Osteocyte (in vitro differentiated cells): ENCODE measurements at regions not wholly inside any gene's neighbourhood (a gene's known extent, or its start where the extent isn't known, plus 50 kb on each side); places are given as distances from the start of the nearest gene placed in this dataset.

Experiments
- DNase-seq: peaks from one replicate; pipeline ENCODE4 v3.0.0; 2021; ENCODE audit warnings: mixed read lengths; ENCODE audit not compliant: unreplicated experiment; ENCODE audit errors: extremely low spot score
- H3K27ac Mint-ChIP-seq: one replicate; pipeline ENCODE4 v1.8.0; 2021; ENCODE audit warnings: mild to moderate bottlenecking, mixed read lengths; ENCODE audit not compliant: unreplicated experiment
- H3K27me3 Mint-ChIP-seq: one replicate; pipeline ENCODE4 v1.8.0; 2021; ENCODE audit warnings: mixed read lengths; ENCODE audit not compliant: unreplicated experiment
- H3K36me3 Mint-ChIP-seq: one replicate; pipeline ENCODE4 v1.8.0; 2021; ENCODE audit warnings: mixed read lengths; ENCODE audit not compliant: unreplicated experiment
- H3K4me1 Mint-ChIP-seq: one replicate; pipeline ENCODE4 v1.8.0; 2021; ENCODE audit warnings: mixed read lengths; ENCODE audit not compliant: unreplicated experiment
- H3K4me3 Mint-ChIP-seq: one replicate; pipeline ENCODE4 v1.8.0; 2021; ENCODE audit warnings: mild to moderate bottlenecking, moderate library complexity, mixed read lengths; ENCODE audit not compliant: unreplicated experiment
- H3K9me3 Mint-ChIP-seq: one replicate; pipeline ENCODE4 v1.8.0; 2021; ENCODE audit warnings: mixed read lengths; ENCODE audit not compliant: unreplicated experiment
- TF ChIP-seq, protein P1 (sequence below): fragments of 200-600 bp; sonication (generic); IDR thresholded peaks from 2 replicates; pipeline ENCODE4 v1.5.0; 2021; ENCODE audit warnings: antibody characterized with exemption, mild to moderate bottlenecking, moderate library complexity

- Mint-ChIP-seq H3K27ac (no peak overlapping the region), H3K4me1 (no peaks in the 10 kb centered on the region), H3K9me3 (peaks cover 44% of the 10 kb centered on the region), H3K4me3 (no peak overlapping the region), H3K27me3 (no peaks in the 10 kb centered on the region), H3K36me3 (no peaks in the 10 kb centered on the region)
- no peak for DNase-seq
- TF ChIP-seq, protein P1, sequence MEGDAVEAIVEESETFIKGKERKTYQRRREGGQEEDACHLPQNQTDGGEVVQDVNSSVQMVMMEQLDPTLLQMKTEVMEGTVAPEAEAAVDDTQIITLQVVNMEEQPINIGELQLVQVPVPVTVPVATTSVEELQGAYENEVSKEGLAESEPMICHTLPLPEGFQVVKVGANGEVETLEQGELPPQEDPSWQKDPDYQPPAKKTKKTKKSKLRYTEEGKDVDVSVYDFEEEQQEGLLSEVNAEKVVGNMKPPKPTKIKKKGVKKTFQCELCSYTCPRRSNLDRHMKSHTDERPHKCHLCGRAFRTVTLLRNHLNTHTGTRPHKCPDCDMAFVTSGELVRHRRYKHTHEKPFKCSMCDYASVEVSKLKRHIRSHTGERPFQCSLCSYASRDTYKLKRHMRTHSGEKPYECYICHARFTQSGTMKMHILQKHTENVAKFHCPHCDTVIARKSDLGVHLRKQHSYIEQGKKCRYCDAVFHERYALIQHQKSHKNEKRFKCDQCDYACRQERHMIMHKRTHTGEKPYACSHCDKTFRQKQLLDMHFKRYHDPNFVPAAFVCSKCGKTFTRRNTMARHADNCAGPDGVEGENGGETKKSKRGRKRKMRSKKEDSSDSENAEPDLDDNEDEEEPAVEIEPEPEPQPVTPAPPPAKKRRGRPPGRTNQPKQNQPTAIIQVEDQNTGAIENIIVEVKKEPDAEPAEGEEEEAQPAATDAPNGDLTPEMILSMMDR = no peak
Measured at GRCh38 chr16:6364846-6365245, 967.8 kb upstream of the RBFOX1 start.

GRCh38 chr16:6363896-6364607 is 968.6 kb upstream of the RBFOX1 start:
- no peaks in the 10 kb centered on the region for H3K27me3 Mint-ChIP-seq
- H3K9me3 Mint-ChIP-seq = peaks cover 36% of the 10 kb centered on the region
- TF ChIP-seq, protein P1 = no peak
- no peaks in the 10 kb centered on the region for H3K4me1 Mint-ChIP-seq
- DNase-seq = no peak
- H3K36me3 Mint-ChIP-seq = no peaks in the 10 kb centered on the region
- no peak overlapping the region for H3K4me3 Mint-ChIP-seq
- no peak overlapping the region for H3K27ac Mint-ChIP-seq

DNA sequence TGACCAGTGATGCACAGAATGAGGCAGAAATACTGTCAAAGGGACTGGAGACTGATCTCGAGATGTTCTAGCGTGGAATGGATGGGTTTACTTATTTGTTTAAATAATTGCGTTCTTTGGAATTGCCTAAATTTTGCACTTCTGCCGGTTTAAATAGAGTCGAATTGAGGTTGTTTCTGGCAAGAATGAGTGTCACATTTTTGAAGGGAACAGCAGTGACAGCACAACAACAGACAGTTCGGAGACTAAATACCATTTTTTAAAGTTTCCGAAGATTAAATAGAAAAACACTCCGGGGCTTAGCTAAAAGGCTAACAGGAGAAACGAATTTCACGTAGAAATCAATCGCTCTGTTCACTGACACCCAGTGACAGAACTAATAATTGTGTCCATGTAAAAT is 969.2 kb upstream of the RBFOX1 start:
- TF ChIP-seq, protein P1 = no peak
- DNase-seq = no peak
- H3K4me3 Mint-ChIP-seq = no peak overlapping the region
- H3K36me3 Mint-ChIP-seq = no peaks in the 10 kb centered on the region
- no peaks in the 10 kb centered on the region for H3K4me1 Mint-ChIP-seq
- no peaks in the 10 kb centered on the region for H3K27me3 Mint-ChIP-seq
- H3K27ac Mint-ChIP-seq = no peak overlapping the region
- peaks cover 37% of the 10 kb centered on the region for H3K9me3 Mint-ChIP-seq

GRCh38 chr16:6362321-6362720 is 970.3 kb upstream of the RBFOX1 start:
- TF ChIP-seq, protein P1 = no peak
- peaks cover 36% of the 10 kb centered on the region for H3K9me3 Mint-ChIP-seq
- no peaks in the 10 kb centered on the region for H3K27me3 Mint-ChIP-seq
- no peak overlapping the region for H3K4me3 Mint-ChIP-seq
- DNase-seq = no peak
- no peaks in the 10 kb centered on the region for H3K4me1 Mint-ChIP-seq
- no peak overlapping the region for H3K27ac Mint-ChIP-seq
- H3K36me3 Mint-ChIP-seq = no peaks in the 10 kb centered on the region

GRCh38 chr16:6360641-6361040 is 972.0 kb upstream of the RBFOX1 start:
- no peak overlapping the region for H3K4me3 Mint-ChIP-seq
- peaks cover 44% of the 10 kb centered on the region for H3K9me3 Mint-ChIP-seq
- no peaks in the 10 kb centered on the region for H3K27me3 Mint-ChIP-seq
- H3K36me3 Mint-ChIP-seq = no peaks in the 10 kb centered on the region
- H3K4me1 Mint-ChIP-seq = no peaks in the 10 kb centered on the region
- TF ChIP-seq, protein P1 = no peak
- H3K27ac Mint-ChIP-seq = no peak overlapping the region
- DNase-seq = no peak
